ENCODE measurements at regions not wholly inside any gene's neighbourhood (a gene's known extent, or its start where the extent isn't known, plus 50 kb on each side); places are given as distances from the start of the nearest gene placed in this dataset.

- no peaks in the 10 kb centered on the region for H3K27me3 ChIP-seq (ENCODE audit: control insufficient read depth in 1 of 2, insufficient read depth in 2 of 2, low read length in 2 of 2)
Measured at GRCh38 chr3:105085506-105085905, 281.2 kb upstream of the ALCAM start.

GRCh38 chr3:105093371-105094252 lies 273.1 kb upstream of the ALCAM start:
- Histone ChIP-seq H3K9me3 (ENCODE audit: control insufficient read depth in 1 of 2, low read length in 2 of 2) (no peaks in the 10 kb centered on the region), H3K27me3 (ENCODE audit: control insufficient read depth in 1 of 2, insufficient read depth in 2 of 2, low read length in 2 of 2) (no peaks in the 10 kb centered on the region), H3K9ac (ENCODE audit: low read depth in 1 of 2, low read length in 2 of 2) (no peak overlapping the region), H3K27ac (ENCODE audit: low read depth, low read length) (no peak overlapping the region), H3K4me3 (ENCODE audit: low read depth in 1 of 2, low read length in 2 of 2) (no peak overlapping the region), H3K36me3 (ENCODE audit: control insufficient read depth in 1 of 2, insufficient read depth in 2 of 2, low read length in 2 of 2) (no peaks in the 10 kb centered on the region), H3K4me1 (ENCODE audit: control insufficient read depth in 1 of 2, insufficient read depth in 2 of 2, low read length in 2 of 2) (no peaks in the 10 kb centered on the region)

More at GRCh38 chr3:105085506-105085905, 281.2 kb upstream of the ALCAM start:
- Histone ChIP-seq H3K9me3 (ENCODE audit: control insufficient read depth in 1 of 2, low read length in 2 of 2) (no peaks in the 10 kb centered on the region), H3K9ac (ENCODE audit: low read depth in 1 of 2, low read length in 2 of 2) (no peak overlapping the region), H3K27ac (ENCODE audit: low read depth, low read length) (no peak overlapping the region), H3K4me1 (ENCODE audit: control insufficient read depth in 1 of 2, insufficient read depth in 2 of 2, low read length in 2 of 2) (no peaks in the 10 kb centered on the region), H3K4me3 (ENCODE audit: low read depth in 1 of 2, low read length in 2 of 2) (no peak overlapping the region), H3K36me3 (ENCODE audit: control insufficient read depth in 1 of 2, insufficient read depth in 2 of 2, low read length in 2 of 2) (no peaks in the 10 kb centered on the region)

GRCh38 chr3:105094588-105094987 lies 272.1 kb upstream of the ALCAM start:
- Histone ChIP-seq H3K36me3 (ENCODE audit: control insufficient read depth in 1 of 2, insufficient read depth in 2 of 2, low read length in 2 of 2) (no peaks in the 10 kb centered on the region), H3K4me3 (ENCODE audit: low read depth in 1 of 2, low read length in 2 of 2) (no peak overlapping the region), H3K9ac (ENCODE audit: low read depth in 1 of 2, low read length in 2 of 2) (no peak overlapping the region), H3K27me3 (ENCODE audit: control insufficient read depth in 1 of 2, insufficient read depth in 2 of 2, low read length in 2 of 2) (no peaks in the 10 kb centered on the region), H3K9me3 (ENCODE audit: control insufficient read depth in 1 of 2, low read length in 2 of 2) (no peaks in the 10 kb centered on the region), H3K4me1 (ENCODE audit: control insufficient read depth in 1 of 2, insufficient read depth in 2 of 2, low read length in 2 of 2) (no peaks in the 10 kb centered on the region), H3K27ac (ENCODE audit: low read depth, low read length) (no peak overlapping the region)

GRCh38 chr3:105096071-105096470 lies 270.6 kb upstream of the ALCAM start:
- H3K27ac ChIP-seq (ENCODE audit: low read depth, low read length) = no peak overlapping the region
- H3K4me1 ChIP-seq (ENCODE audit: control insufficient read depth in 1 of 2, insufficient read depth in 2 of 2, low read length in 2 of 2) = no peaks in the 10 kb centered on the region

GRCh38 chr3:105101603-105102002 lies 265.1 kb upstream of the ALCAM start:
- Histone ChIP-seq H3K27me3 (ENCODE audit: control insufficient read depth in 1 of 2, insufficient read depth in 2 of 2, low read length in 2 of 2) (no peaks in the 10 kb centered on the region), H3K4me3 (ENCODE audit: low read depth in 1 of 2, low read length in 2 of 2) (no peak overlapping the region), H3K4me1 (ENCODE audit: control insufficient read depth in 1 of 2, insufficient read depth in 2 of 2, low read length in 2 of 2) (no peaks in the 10 kb centered on the region), H3K9ac (ENCODE audit: low read depth in 1 of 2, low read length in 2 of 2) (no peak overlapping the region), H3K27ac (ENCODE audit: low read depth, low read length) (no peak overlapping the region), H3K9me3 (ENCODE audit: control insufficient read depth in 1 of 2, low read length in 2 of 2) (no peaks in the 10 kb centered on the region), H3K36me3 (ENCODE audit: control insufficient read depth in 1 of 2, insufficient read depth in 2 of 2, low read length in 2 of 2) (no peaks in the 10 kb centered on the region)

More at GRCh38 chr3:105096071-105096470, 270.6 kb upstream of the ALCAM start:
- Histone ChIP-seq H3K4me3 (ENCODE audit: low read depth in 1 of 2, low read length in 2 of 2) (no peak overlapping the region), H3K9ac (ENCODE audit: low read depth in 1 of 2, low read length in 2 of 2) (no peak overlapping the region), H3K36me3 (ENCODE audit: control insufficient read depth in 1 of 2, insufficient read depth in 2 of 2, low read length in 2 of 2) (no peaks in the 10 kb centered on the region), H3K9me3 (ENCODE audit: control insufficient read depth in 1 of 2, low read length in 2 of 2) (no peaks in the 10 kb centered on the region), H3K27me3 (ENCODE audit: control insufficient read depth in 1 of 2, insufficient read depth in 2 of 2, low read length in 2 of 2) (no peaks in the 10 kb centered on the region)

- Histone ChIP-seq H3K9ac (ENCODE audit: low read depth in 1 of 2, low read length in 2 of 2) (no peak overlapping the region), H3K27me3 (ENCODE audit: control insufficient read depth in 1 of 2, insufficient read depth in 2 of 2, low read length in 2 of 2) (no peaks in the 10 kb centered on the region), H3K4me1 (ENCODE audit: control insufficient read depth in 1 of 2, insufficient read depth in 2 of 2, low read length in 2 of 2) (no peaks in the 10 kb centered on the region), H3K4me3 (ENCODE audit: low read depth in 1 of 2, low read length in 2 of 2) (no peak overlapping the region), H3K36me3 (ENCODE audit: control insufficient read depth in 1 of 2, insufficient read depth in 2 of 2, low read length in 2 of 2) (no peaks in the 10 kb centered on the region), H3K9me3 (ENCODE audit: control insufficient read depth in 1 of 2, low read length in 2 of 2) (no peaks in the 10 kb centered on the region), H3K27ac (ENCODE audit: low read depth, low read length) (no peak overlapping the region)
Measured at GRCh38 chr3:105103139-105103538, 263.6 kb upstream of the ALCAM start.

GRCh38 chr3:105108823-105109222 lies 257.9 kb upstream of the ALCAM start:
- H3K4me3 ChIP-seq (ENCODE audit: low read depth in 1 of 2, low read length in 2 of 2) = no peak overlapping the region
- H3K36me3 ChIP-seq (ENCODE audit: control insufficient read depth in 1 of 2, insufficient read depth in 2 of 2, low read length in 2 of 2) = no peaks in the 10 kb centered on the region
- H3K4me1 ChIP-seq (ENCODE audit: control insufficient read depth in 1 of 2, insufficient read depth in 2 of 2, low read length in 2 of 2) = no peaks in the 10 kb centered on the region
- no peaks in the 10 kb centered on the region for H3K9me3 ChIP-seq (ENCODE audit: control insufficient read depth in 1 of 2, low read length in 2 of 2)
- no peak overlapping the region for H3K27ac ChIP-seq (ENCODE audit: low read depth, low read length)
- H3K9ac ChIP-seq (ENCODE audit: low read depth in 1 of 2, low read length in 2 of 2) = no peak overlapping the region
- H3K27me3 ChIP-seq (ENCODE audit: control insufficient read depth in 1 of 2, insufficient read depth in 2 of 2, low read length in 2 of 2) = no peaks in the 10 kb centered on the region

- Histone ChIP-seq H3K4me1 (ENCODE audit: control insufficient read depth in 1 of 2, insufficient read depth in 2 of 2, low read length in 2 of 2) (no peaks in the 10 kb centered on the region), H3K9me3 (ENCODE audit: control insufficient read depth in 1 of 2, low read length in 2 of 2) (no peaks in the 10 kb centered on the region), H3K27me3 (ENCODE audit: control insufficient read depth in 1 of 2, insufficient read depth in 2 of 2, low read length in 2 of 2) (no peaks in the 10 kb centered on the region), H3K27ac (ENCODE audit: low read depth, low read length) (no peak overlapping the region), H3K4me3 (ENCODE audit: low read depth in 1 of 2, low read length in 2 of 2) (no peak overlapping the region), H3K36me3 (ENCODE audit: control insufficient read depth in 1 of 2, insufficient read depth in 2 of 2, low read length in 2 of 2) (no peaks in the 10 kb centered on the region), H3K9ac (ENCODE audit: low read depth in 1 of 2, low read length in 2 of 2) (no peak overlapping the region)
Measured at GRCh38 chr3:105118905-105119304, 247.8 kb upstream of the ALCAM start.

GRCh38 chr3:105119801-105120340 lies 246.8 kb upstream of the ALCAM start:
- Histone ChIP-seq H3K27ac (ENCODE audit: low read depth, low read length) (no peak overlapping the region), H3K27me3 (ENCODE audit: control insufficient read depth in 1 of 2, insufficient read depth in 2 of 2, low read length in 2 of 2) (no peaks in the 10 kb centered on the region), H3K4me1 (ENCODE audit: control insufficient read depth in 1 of 2, insufficient read depth in 2 of 2, low read length in 2 of 2) (no peaks in the 10 kb centered on the region), H3K9ac (ENCODE audit: low read depth in 1 of 2, low read length in 2 of 2) (no peak overlapping the region), H3K36me3 (ENCODE audit: control insufficient read depth in 1 of 2, insufficient read depth in 2 of 2, low read length in 2 of 2) (no peaks in the 10 kb centered on the region), H3K9me3 (ENCODE audit: control insufficient read depth in 1 of 2, low read length in 2 of 2) (no peaks in the 10 kb centered on the region), H3K4me3 (ENCODE audit: low read depth in 1 of 2, low read length in 2 of 2) (no peak overlapping the region)

GRCh38 chr3:105130911-105131310 lies 235.8 kb upstream of the ALCAM start:
- Histone ChIP-seq H3K9me3 (ENCODE audit: control insufficient read depth in 1 of 2, low read length in 2 of 2) (peaks cover 0 to 5% of the 10 kb centered on the region in 2 donors), H3K4me1 (ENCODE audit: control insufficient read depth in 1 of 2, insufficient read depth in 2 of 2, low read length in 2 of 2) (no peaks in the 10 kb centered on the region), H3K27me3 (ENCODE audit: control insufficient read depth in 1 of 2, insufficient read depth in 2 of 2, low read length in 2 of 2) (no peaks in the 10 kb centered on the region), H3K27ac (ENCODE audit: low read depth, low read length) (no peak overlapping the region), H3K4me3 (ENCODE audit: low read depth in 1 of 2, low read length in 2 of 2) (no peak overlapping the region), H3K9ac (ENCODE audit: low read depth in 1 of 2, low read length in 2 of 2) (no peak overlapping the region), H3K36me3 (ENCODE audit: control insufficient read depth in 1 of 2, insufficient read depth in 2 of 2, low read length in 2 of 2) (no peaks in the 10 kb centered on the region)
